8988T (cell line): ENCODE measurements at regions not wholly inside any gene's neighbourhood (a gene's known extent, or its start where the extent isn't known, plus 50 kb on each side); places are given as distances from the start of the nearest gene placed in this dataset.
"Not testable (repeated sequence)": the region's sequence is repeated elsewhere in the genome, so short reads cannot be mapped to it uniquely, and the experiment has no call there.

Experiments used
- DNase-seq: peaks from one replicate; pipeline ENCODE4 v3.0.0; 2011

GRCh38 chr3:20375302-20375701 lies 189.3 kb upstream of the SGO1 start:
- no peak for DNase-seq

GRCh38 chr3:20370273-20371063 lies 184.5 kb upstream of the SGO1 start:
- not testable (repeated sequence) for DNase-seq

- no peak for DNase-seq
These were observed 175.0 kb upstream of the SGO1 start for GRCh38 chr3:20361000-20361399.

- no peak for DNase-seq
These were observed 167.3 kb upstream of the SGO1 start for GRCh38 chr3:20353286-20353685.

GRCh38 chr3:20352546-20353179 lies 166.7 kb upstream of the SGO1 start:
- no peak for DNase-seq

- no peak for DNase-seq
These were observed 164.4 kb upstream of the SGO1 start for GRCh38 chr3:20350449-20350848.

GRCh38 chr3:20346916-20347315 lies 160.9 kb upstream of the SGO1 start:
- DNase-seq = no peak

- no peak for DNase-seq
These were observed 160.4 kb upstream of the SGO1 start for GRCh38 chr3:20346369-20346768.

GRCh38 chr3:20344400-20344959 lies 158.5 kb upstream of the SGO1 start:
- no peak for DNase-seq

GRCh38 chr3:20343790-20344189 lies 157.8 kb upstream of the SGO1 start:
- DNase-seq = no peak

- DNase-seq = no peak
These were observed 154.4 kb upstream of the SGO1 start for GRCh38 chr3:20340324-20340928.

GRCh38 chr3:20336572-20336971 lies 150.6 kb upstream of the SGO1 start:
- no peak for DNase-seq

GRCh38 chr3:20334842-20335241 lies 148.8 kb upstream of the SGO1 start:
- no peak for DNase-seq

- DNase-seq = no peak
These were observed 141.9 kb upstream of the SGO1 start for GRCh38 chr3:20327889-20328288.

- no peak for DNase-seq
These were observed 140.5 kb upstream of the SGO1 start for GRCh38 chr3:20326541-20326940.

GRCh38 chr3:20325563-20325962 lies 139.6 kb upstream of the SGO1 start:
- DNase-seq = no peak

- no peak for DNase-seq
These were observed 138.9 kb upstream of the SGO1 start for GRCh38 chr3:20324664-20325478.

- no peak for DNase-seq
These were observed 137.4 kb upstream of the SGO1 start for GRCh38 chr3:20323307-20323927.

GRCh38 chr3:20322085-20322484 lies 136.1 kb upstream of the SGO1 start:
- no peak for DNase-seq

GRCh38 chr3:20321391-20322047 lies 135.5 kb upstream of the SGO1 start:
- no peak for DNase-seq

GRCh38 chr3:20320489-20320888 lies 134.5 kb upstream of the SGO1 start:
- DNase-seq = no peak

- DNase-seq = no peak
These were observed 133.5 kb upstream of the SGO1 start for GRCh38 chr3:20319551-20319950.
